HepG2 (cell line): ENCODE measurements at regions not wholly inside any gene's neighbourhood (a gene's known extent, or its start where the extent isn't known, plus 50 kb on each side); places are given as distances from the start of the nearest gene placed in this dataset.

Experiments used
- MATR3 ChIP-seq: sonication (generic); formaldehyde crosslinking; IDR thresholded peaks from 2 replicates; pipeline ENCODE4 v1.4.0; 2020; ENCODE audit warnings: missing genetic modification reagents
- SAFB2 ChIP-seq: sonication (generic); formaldehyde crosslinking; IDR thresholded peaks from 2 replicates; pipeline ENCODE4 v1.5.1; 2020; ENCODE audit warnings: missing genetic modification reagents, low read depth, mild to moderate bottlenecking, borderline replicate concordance
- ZFP36 ChIP-seq: fragments of 150-350 bp; IDR thresholded peaks from 2 replicates; pipeline ENCODE4 v1.6.1; 2018; ENCODE audit warnings: borderline replicate concordance, low read length, low read depth; ENCODE audit not compliant: partially characterized antibody
- ZNF746 ChIP-seq: sonication (generic); formaldehyde crosslinking; IDR thresholded peaks from 2 replicates; pipeline ENCODE4 v1.8.0; 2022; ENCODE audit warnings: mild to moderate bottlenecking, missing genetic modification reagents

GRCh38 chr5:105836268-105836667 is 1834.5 kb downstream of the EFNA5 start:
- TF ChIP-seq ZNF746 (CRISPR knock-in tag): no peak
- TF ChIP-seq SAFB2 (CRISPR knock-in tag): no peak
- no peak for TF ChIP-seq ZFP36
- TF ChIP-seq MATR3: no peak
